ENCODE measurements at regions not wholly inside any gene's neighbourhood (a gene's known extent, or its start where the extent isn't known, plus 50 kb on each side); places are given as distances from the start of the nearest gene placed in this dataset.
"Not testable (repeated sequence)": the region's sequence is repeated elsewhere in the genome, so short reads cannot be mapped to it uniquely, and the experiment has no call there.

DNA sequence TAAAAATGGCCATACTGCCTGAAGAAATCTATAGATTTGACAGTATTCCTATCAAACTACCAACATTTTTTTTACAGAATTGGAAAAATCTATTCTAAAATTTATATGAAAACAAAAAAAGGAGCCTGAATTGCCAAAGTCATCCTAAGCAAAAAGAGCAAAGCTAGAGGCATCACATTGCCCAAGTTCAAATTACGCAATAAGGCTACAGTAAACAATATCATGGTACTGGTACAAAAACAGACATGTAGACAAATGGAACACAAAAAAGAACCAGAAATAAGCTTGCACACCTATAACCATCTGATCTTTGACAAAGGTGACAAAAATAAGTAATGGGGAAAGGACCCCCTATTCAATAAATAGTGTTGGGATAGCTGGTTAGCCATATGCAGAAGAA lies 50.2 kb upstream of the THSD7B start:
- DNase-seq, result no peak

DNA sequence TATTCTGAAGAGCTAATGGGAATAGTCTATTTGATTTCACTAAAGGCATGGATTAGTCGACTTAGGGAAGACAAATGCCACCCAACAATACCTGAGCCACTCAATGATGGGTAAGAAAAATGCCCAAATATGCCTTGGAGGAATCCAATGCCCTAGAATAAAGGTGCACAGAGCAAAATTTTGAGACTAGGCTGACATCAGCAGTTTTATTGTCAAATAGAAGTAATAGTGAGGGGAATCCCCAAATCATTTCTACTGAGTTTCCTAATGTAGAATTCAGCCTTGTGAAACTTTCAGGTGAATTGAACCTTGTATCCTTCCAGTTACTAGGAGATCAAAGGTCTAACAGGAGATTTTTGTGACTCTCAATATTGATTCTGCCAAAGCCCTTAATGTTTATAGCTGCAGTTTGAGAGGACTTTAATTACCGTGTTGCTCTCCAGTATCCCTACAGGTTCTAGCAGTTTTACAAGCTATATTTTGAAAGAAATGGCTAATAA lies 50.8 kb upstream of the THSD7B start:
- DNase-seq, result no peak

DNA sequence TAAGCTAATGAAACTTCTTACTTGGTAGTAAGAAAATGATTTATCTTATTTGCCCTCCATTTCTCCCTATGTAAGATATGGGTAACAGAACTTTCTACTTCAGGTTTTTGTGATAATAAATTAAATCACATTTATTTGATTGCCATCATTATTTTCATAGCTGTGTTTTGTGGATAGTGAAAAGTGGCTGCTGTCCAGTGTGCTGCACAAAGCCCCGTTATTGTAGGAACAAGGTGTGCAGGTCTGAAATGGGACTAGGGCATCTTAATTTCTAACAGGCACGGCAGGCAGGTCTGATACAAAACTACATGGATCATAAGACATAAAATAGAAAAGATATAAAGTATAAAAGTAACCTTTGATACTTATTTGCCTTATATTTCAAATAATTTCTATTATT lies 51.6 kb upstream of the THSD7B start:
- DNase-seq, result no peak

DNA sequence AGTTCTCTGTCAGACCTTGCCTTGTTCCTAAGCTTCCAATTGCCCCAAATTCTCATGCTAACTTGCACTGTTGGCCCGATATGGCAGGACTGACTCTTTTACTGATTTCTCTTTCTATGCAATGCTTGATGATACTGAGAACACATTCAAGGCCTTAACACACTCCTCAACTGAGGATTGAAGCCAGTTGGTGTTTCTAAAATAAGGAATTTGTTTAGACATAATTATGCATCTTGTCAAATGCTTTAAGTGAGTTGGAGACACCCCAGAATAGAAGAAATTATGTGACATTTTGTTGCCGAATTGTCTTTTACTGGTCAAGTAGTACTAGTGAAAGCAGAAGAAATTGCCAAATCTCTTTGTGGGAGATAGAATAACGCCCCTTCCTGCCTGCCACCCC lies 60.0 kb upstream of the THSD7B start:
- DNase-seq, result no peak

DNA sequence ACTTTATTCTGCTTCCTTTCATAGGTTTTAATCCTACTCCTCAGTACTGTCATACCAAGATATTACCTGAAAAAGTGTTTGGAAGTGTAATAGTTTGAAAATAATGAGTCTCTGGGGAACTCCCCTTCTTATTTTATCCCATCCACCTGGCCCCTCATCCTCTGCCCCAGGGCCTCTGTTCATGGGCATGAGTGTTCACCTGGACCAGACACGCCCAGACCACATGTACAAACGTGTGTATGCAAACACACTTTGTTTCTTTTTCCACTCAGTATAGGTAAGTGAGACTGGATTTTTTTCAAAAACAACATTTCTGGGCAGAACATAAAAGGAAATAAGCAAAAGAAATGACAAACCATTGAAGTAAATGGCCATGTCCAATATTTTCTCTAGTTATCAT lies 62.1 kb upstream of the THSD7B start:
- no peak for DNase-seq

DNA sequence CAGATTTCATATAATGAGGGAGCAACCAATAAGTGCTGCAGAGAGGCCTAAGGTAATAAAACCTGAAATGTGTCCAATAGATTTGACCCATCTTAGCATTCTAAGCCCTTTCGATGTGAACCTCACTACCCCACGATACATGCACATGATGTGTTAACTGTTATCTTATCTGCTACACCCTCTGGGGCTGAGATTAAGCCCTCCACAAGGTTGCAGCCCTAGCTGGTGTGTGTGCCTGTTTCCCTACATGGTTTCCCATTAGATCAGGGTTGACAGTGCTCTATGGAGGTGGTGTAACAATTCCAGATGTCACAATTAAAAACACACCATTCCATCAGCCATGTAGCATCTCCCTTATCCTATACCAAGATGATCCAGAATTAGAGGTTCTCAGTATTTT lies 68.9 kb upstream of the THSD7B start:
- no peak for DNase-seq

DNA sequence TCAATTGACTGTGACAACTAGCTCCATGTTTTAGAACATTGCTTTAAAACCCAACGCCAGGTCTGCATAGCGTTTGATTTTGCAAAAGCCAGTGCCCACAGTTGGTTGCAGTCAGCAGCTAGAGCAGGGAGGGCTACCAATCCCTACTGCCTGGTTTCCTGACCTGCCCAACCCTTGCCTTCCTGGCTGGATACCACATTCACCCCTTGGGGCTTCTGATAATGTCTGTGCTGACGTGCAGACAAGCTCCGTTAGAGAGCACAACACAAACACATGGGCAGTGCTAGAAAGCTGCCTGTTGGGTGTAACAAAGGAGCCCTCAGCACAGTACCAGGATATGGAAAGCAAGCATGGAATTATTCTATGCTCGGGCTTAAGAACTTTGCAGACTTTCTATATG lies 71.4 kb upstream of the THSD7B start:
- no peak for DNase-seq

DNA sequence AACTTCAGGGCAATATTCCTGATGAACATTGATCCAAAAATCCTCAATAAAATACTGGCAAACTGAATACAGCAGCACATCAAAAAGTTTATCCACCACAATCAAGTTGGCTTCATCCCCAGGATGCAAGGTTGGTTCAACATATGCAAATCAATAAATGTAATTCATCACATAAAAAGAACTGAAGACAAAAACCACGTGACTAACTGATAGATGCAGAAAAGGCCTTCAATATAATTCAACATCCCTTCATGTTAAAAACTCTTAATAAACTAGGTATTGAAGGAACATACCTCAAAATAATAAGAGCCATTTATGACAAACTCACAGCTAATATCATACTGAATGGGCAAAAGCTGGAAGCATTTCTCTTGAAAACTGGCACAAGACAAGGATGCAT lies 85.3 kb upstream of the THSD7B start:
- not testable (repeated sequence) for DNase-seq

DNA sequence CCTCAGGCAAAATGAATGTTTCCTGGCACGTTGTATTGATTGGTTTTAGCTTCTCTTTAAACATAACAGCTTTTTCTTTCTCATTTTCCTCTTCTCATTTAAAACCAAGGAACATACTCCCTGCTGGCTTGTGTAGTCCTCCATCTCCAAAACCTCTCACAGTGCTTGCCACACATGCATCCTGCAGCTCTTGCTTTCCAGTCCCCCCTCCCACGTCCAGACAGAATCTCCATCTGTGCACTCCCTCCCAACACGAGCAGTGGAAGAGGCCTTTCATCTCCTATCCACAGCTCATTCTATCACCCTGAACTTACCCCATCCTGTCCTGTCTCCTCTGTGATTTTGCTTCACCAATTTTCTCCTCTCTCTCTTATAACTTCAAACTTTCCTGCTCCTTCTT lies 99.6 kb upstream of the THSD7B start:
- DNase-seq, result no peak

DNA sequence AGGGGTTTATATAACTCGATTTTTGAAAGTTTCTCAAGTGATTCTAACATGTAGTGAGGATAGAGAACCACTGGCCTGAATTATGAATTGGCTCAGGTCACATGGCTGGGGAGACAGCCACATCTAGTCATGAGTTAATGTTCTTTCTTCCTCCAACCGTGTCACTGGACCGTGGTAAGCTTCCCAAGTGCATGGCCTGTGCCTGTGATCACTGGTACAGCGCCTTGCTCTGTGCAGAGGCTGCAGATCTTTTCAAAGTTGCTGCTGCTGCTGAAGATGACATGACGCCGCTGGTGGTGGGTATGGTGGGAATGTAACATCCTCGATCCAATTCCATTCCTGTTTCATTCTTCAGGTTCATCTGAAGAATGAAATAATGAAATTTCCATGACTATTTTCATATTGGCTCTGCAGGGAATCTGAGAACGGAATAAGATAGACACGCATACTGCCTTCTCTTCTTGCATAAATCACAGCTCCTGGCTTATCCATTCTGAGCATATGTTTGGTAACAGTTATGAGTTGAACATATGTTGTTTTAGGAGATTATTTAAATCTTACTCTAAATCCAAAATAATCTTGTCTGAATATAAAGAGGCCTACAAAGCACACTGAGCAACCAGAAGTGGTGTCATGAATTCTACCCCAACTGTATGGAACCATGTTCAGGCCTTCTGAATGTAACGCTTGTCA lies 100.5 kb upstream of the THSD7B start:
- DNase-seq, result no peak

DNA sequence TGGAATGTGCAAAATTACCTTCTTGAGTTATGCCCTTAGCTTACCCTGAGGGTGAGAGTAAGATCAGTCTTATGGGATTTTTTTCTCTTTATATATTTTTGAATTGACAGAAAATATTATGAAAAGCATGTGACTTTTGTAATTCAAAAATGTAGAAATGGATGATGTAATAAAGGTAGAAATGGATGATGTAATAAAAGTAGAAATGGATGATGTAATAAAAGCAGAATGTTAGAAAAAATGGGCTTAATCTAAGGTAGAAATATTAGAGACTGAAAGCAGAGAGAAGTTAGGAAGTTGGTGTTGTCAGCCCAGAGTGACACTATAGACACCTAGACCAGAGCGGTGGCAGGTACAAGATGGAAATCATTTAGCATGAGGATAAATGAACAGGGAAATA lies 107.1 kb upstream of the THSD7B start:
- no peak for DNase-seq

DNA sequence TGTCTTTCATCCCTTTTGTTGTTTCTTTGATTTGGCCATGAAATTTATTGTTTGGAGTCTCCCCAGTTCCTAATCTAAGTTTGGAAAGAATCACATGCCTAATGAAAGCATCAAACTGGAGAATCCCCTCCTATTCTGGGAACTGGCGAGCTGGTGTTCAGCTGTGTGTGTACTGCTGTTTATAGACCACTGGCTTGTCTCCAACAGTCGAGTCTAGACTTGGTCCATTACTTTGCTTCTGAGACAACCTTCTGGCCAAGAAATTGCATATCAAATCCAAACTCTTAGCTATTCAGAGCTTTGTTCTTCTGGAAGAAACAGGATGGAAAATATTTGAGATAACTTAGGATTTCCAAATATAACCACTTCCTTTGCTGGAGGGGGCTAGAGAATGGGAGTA lies 111.5 kb upstream of the THSD7B start:
- no peak for DNase-seq

DNA sequence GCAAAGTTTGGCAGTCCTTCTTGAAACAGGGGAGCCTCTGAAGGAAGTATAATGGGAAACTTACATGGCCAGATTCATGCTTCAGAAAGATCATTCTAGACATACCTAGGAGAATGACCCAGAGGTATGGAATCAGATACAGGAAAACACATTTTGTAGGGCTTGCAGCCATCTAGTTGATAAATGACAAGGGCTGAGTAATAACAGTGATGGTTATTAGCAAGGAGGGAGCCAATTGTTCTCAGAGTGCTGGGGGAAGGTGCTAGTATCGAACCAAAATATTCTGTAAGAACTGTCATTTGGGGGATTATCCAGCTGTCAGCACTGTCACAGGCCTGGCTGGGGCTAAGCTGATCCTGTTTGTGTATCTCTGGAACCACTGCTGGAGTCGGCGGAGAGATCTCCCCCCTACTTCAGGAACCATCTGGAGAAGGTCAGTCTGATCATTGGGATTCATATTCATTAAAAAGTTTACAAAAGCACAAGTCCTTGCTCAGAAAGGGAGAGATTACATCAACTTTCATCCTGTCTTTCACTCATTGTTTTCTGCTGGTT lies 113.8 kb upstream of the THSD7B start:
- DNase-seq, result no peak

DNA sequence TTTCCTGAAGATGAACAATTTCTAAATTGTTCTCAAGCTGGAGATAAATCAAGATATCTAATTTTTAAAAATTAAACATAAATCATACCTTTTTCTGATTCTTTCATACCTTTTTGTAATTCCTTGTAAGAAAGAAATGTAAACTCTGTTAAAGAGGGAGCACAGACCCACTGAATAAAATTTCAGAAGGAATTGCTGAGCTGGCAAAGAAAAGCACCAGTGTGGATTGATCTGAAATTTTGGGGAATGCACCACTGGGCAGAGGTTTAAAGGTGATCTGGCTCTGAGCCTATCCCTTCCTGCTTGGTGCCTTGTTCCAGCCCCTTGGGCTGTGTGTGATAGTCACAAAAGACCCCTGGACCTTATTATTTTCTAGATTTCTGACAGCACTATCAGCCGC lies 118.3 kb upstream of the THSD7B start:
- no peak for DNase-seq

DNA sequence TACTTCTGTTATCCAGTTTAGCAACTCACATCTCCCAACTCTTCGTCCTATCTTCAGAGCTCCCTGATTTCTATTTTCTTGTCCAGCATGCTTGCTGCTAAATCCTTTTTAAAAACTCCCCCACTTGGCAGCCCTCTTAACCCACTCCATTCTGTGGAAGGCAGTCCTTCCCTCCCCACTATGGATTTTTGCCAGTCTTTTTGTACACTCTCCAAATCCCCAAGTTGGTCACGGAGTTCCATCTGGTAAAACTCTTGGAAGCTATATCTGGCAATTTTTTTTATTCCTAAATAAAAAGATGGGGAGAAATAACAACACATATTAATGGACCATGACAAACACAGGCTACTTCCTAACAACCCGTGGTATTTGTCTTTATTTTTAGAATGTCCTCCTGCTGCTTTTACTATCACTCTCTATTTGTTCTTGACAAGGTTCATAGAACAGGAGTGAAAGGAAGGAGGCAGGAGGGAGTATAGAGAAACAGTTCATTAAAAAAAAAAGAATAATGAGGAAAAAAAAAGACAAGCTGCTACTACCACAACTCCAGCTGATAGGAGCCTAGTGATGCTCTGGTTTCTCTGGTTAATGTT lies 120.0 kb upstream of the THSD7B start:
- no peak for DNase-seq

DNA sequence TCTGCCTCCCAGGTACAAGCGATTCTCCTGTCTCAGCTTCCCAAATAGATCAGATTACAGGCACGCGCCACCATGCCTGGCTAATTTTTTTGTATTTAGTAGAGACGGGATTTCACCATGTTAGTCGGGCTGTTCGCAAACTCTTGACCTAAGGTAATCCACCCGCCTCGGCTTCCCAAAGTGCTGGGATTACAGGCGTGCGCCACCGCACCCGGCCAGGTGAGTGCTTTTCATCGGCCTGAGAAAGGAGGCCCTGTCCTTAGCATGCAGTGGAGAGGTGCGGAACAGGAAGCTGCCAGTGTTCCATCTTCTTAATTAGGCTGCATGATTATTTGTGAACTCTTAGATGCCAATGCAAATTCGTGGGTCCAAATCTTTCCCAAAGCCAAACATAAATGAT lies 125.7 kb upstream of the THSD7B start:
- no peak for DNase-seq

DNA sequence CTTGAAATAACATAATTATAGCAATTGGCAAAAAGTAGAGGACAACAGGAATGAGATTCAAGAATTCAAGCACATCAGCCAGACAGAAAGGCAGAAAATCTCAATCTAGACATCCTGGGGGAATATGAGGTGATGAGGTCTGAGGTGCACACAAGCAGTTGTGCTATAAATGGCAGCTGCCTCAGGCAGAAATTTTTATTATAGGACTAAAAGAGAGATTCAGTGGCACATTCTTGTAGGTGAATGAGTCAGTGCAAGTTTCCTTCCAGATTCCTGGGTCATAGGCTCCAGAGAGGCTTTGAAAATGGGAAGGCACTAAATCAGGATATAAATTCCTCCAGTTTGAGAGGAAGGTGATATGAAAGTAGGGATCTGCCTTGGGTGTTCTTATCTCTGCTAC lies 127.2 kb upstream of the THSD7B start:
- no peak for DNase-seq

DNA sequence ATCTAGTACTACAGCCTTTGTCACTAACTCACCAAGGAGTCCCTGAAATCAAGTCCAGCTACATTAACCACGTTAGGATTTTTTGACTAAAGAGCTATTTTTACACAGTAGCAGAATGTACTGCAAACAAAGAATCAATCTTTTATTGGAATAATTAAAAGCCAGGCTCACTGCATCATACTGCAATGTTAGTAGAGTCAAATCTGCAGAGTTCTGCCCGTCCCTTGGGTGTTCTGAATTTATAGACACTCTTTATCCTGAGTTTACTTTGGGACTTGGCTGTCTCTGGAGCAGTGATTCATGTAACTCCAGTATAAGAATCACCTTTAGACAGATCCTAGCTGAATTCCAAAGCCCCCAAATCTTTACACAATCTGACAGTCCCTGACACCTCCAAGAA lies 127.9 kb upstream of the THSD7B start:
- DNase-seq, result no peak

DNA sequence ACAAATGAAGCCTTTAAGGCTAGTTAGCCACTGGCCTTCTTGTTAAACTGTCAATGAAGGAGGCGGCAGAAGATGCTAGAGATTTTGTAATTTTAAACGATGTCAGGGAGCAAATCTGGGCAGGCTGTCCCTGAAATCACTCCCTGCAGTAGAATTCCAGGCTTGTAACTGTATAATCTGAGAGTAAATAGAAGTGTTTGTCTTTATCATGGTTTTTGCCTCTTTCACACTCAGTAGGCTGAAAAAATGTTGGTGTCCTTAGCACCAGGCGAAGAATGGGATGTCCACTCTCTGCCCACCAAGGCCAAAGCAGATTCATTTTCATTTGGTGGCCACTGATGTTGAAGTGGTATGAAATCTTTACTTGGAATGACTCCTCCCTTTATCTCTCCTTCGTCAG lies 136.9 kb upstream of the THSD7B start:
- no peak for DNase-seq

DNA sequence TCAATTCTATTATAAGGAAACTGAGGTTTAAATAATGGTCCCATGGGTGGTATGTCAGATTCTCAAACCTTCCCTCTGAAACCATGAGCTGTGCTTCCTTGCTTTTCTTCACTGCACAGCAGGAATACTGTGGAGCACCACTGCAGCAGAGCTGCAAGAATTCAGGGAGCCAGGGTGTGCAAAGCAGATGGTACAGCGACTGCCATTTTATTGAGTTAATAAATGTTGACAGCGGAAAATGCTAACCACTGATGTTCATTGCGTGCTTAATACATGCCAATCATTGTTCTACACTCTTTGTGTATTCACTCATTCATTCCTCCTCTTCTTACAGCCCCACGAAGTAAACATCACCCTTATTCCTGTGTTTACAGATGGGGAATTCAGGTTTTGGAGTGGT lies 152.2 kb upstream of the THSD7B start:
- DNase-seq, result no peak

DNA sequence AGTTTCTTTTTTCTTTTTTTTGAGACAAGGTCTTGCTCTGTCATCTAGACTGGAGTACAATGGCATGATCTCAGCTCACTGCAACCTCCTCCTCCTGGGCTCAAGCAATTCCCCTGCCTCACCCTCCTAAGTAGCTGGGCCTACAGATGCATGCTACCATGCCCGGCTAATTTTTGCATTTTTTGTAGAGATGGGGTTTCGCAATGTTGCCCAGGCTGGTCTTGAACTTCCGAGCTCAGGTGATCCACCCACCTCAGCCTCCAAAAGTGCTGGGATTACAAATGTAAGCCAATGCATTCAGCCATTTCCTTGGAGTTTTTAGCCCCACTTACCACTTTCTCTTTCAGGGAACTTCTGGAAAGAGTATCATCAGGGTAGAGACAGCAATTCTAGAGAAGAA lies 153.3 kb upstream of the THSD7B start:
- no peak for DNase-seq

DNA sequence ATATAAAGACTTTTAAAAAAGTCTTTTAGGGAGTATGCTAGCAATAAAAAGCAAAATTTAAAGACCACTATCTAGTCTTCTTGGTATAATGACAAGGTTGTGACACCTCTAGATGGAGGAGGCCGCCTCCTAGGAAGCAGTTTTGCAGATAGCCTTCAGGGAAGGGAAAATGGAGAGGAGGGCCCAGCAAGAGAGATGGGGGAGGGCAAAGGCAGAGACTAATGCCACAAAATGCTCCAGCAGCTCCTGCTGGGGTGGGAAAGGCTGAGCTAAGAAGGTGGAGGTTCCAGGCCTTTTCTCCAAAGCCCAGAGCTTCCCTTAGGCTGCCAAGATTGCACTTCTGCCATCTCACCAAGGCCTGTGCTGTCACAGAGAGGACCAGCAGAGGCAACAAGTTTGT lies 153.9 kb upstream of the THSD7B start:
- no peak for DNase-seq

DNA sequence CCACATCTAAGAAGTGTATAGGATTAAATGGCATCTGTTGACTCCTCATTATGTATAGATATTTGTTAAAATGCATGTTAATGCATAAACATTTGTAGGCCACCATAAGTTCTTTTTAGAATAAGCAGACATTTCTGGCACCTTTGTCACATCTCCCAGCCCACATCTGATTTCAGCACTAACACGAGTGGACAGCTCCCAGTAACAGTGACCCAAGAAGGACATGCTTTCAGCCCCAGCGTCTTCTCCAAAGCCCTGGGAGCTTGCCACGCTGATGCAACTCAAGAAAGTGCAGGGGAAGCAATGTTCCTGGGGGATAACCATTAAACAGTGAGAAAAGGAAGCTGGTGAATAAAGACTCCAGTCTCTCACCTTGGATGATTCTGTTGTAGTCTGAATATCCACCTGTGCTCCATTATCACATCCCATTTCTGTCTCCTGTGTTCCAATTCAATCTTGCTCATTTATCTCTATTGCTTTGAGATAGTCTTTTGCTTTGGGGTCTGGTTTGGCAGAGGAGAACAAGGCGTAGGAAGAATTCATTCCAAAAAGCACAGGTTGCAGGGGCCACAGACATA lies 182.6 kb upstream of the THSD7B start:
- peak; percentile 14 to 24 for DNase-seq

DNA sequence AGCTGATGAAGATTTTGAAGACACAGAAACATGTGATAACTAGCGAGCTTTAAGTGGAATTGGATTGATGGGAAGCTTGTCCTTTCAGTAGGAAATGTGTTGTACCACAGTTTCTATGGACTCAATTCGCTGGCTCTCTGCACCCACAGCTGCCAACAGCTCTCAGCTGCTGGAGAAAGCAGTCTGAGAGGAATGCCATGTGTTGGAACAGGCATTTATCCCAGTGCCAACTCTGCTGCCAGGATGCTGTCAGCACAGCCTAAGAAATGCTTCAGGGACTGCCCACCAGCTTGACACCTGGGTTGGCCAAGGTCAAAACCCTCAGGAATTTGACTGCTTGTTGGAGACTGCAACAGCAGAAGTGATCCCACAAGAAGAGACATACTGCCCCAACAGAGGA lies 193.0 kb upstream of the THSD7B start:
- DNase-seq, result no peak

All from activated CD4-positive, alpha-beta T cell treated with anti-CD3 and anti-CD28 coated beads, Interleukin-2, amount 50 U/mL, for 48 hours (primary cell).